Stimulated activated CD4-positive, alpha-beta T cell treated with anti-CD3 and anti-CD28 coated beads, TNF-alpha, amount 100 ng/mL, for 1 hour (primary cell): ENCODE measurements at regions not wholly inside any gene's neighbourhood (a gene's known extent, or its start where the extent isn't known, plus 50 kb on each side); places are given as distances from the start of the nearest gene placed in this dataset.
"Not testable (repeated sequence)": the region's sequence is repeated elsewhere in the genome, so short reads cannot be mapped to it uniquely, and the experiment has no call there.

Experiments
- DNase-seq, 3 donors: peaks; one replicate each; pipeline ENCODE4 v3.0.0-alpha.2; 2020; ENCODE audit warnings: low read depth in 3 of 3, low spot score in 1 of 3

DNA sequence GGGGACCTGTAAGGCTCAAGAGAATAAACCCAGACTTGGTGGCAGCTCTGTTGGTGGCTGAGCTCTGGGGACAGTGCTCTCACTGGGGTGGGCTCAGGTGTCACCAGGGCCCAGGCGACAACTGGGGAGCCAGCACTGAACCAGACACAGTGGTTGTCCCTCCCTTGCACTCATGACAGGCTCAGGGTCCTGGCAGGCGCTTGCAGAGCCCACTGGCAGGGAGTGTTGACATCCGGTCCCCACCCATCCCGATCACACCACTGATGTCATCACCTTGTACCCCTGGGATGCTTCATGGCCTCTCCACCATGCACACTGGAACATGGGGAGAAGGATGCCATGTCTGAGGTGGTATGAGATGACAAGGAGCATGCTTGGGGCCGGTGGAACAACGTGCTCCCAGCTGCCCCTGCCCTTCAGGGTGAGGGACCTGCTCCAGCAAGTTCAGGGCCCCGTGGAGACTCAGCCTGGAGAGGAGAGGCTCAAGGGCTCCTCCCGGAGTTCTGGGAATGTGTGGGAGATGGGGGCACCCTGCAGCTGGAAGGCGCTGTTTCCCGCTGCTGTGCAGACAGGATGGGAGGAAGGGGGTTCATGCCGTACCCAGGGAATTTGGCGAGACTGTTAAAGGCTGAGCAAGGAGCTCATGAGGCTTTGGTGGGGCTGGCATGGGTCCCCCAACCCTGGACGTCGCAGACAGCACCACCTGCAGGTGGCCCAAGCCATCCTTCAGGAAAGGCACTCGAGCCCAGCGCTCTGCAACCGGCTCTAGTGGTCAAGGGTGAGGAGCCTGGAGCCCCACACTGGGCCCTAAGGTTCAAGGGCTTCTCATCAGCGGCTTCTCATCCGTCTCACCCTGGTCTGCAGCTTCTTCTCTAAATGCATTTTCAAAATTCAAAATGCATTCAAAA, 141.1 kb upstream of the ZNF469 start:
- not testable (repeated sequence) for DNase-seq

DNA sequence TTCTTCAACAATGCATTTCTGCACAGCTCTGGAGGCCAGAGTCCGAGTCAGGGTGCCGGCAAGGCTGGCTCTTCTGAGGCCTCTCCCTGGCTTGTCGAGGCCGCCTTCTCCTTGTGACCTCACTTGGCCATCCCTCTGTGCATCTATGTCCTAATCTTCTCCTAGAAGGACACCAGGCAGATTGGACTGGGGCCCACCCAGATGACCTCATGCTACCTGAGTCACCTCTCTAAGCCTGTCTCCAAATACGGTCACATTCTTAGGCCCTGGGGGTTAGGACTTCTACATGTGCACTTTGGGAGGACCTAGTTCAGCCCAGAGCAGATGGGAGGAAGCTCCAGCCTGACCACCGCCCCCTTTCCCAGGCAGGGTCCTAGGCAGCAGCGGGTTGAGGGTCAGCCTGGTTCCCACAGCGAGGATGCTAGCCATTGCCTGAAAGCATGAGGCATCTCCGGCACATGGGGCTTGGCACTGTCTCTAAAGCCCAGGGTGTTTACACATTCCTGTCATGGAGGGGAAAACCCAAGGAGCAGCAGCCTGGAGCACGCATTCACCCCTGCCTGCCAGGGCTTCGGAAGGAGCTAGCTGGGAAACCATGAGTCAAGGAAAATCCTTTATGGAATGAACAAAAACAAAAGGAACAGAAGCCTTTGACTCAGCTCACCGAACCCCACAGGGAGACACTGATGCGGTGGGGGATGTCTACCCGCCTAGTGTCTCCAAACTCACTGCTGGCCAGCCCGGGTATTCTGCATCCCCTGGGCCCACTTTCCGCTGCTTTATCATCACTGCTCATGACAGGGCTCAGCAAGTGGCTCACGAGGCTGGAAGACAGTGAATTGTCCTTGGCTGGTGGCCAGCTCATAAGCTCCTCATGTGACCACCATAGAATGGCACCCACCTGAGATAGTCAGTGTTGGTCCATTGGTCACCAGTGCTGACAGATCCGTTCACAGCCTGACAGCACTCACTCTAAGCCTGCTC, 140.2 kb upstream of the ZNF469 start:
- not testable (repeated sequence) for DNase-seq

DNA sequence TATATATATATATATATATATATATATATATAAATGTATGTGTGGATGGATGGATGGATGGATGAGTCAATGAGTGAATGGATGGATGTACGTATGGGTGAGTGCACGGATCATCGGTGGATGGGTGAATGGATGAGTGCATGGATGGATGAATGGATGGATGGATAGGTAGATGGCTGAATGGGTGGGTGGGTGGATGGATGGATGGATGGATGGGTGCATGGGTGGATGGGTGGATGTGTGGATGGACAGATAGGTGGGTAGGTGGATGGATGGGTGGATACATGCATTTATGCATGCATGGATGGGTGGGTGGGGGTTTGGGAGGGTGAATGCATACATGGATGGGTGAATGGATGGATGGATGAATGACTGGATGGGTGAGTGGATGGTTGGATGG, 138.8 kb upstream of the ZNF469 start:
- not testable (repeated sequence) for DNase-seq

DNA sequence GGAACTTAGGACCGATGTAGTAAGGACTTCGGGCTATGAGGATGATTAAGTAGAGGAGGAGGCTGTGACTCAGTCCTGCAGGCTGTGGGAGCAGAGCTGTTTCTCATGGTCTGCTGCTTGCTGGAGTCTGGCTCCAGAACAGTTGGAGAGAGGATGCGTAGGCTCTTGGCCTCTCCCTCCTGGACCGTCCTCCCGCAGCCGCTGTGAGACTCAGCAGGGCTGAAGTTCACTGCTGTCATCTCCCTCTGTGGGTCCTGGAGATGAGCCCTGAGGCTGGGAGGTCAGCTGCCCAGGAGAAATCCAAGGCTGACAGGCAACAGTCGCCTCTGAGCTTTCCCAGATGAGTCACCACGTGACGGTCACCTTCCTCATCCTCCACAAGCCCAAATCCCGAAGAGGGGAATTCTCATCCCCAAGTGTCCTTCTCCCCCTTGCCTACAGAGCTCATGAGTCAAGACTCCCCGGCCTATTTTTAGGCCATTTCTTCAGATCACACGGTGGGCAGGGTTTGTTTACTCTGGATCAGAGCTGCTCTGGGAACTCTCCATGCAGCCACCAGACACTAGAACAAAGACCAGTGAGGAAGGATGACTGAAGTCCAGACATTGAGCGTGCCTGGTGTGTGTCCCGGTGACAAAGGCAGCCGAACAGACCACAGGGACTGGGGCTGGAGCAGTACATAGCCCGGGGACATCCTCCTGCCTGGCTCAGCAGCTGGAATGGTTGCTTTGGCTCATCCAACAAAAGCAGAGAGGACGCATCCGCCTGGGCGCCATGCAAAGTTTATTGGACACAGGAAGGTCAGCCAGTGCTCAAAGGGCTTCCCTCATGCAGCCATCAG, 137.3 kb upstream of the ZNF469 start:
- not testable (repeated sequence) for DNase-seq

DNA sequence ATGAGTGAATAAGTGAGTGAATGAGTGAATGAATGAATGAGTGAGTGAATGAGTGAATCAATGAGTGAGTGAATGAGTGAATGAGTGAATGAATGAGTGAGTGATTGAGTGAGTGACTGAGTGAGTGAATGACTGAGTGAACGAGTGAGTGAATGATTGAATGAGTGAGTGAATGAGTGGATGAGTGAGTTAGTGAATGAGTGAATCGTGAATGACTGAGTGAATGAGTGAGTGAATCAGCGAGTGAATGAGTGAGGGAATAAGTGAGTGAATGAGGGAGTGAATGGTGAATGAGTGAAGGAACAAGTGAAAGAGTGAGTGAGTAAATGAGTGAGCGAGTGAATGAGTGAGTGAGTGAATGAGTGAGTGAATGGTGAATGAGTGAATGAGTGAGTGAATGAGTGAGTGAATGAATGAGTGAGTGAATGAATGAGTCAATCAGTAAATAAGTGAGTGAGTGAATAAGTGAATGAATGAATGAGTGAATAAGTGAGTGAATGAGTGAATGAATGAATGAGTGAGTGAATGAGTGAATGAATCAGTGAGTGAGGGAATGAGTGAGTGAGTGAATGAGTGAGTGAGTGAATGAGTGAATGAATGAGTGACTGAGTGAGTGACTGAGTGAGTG, 135.7 kb upstream of the ZNF469 start:
- DNase-seq = not testable (repeated sequence)

DNA sequence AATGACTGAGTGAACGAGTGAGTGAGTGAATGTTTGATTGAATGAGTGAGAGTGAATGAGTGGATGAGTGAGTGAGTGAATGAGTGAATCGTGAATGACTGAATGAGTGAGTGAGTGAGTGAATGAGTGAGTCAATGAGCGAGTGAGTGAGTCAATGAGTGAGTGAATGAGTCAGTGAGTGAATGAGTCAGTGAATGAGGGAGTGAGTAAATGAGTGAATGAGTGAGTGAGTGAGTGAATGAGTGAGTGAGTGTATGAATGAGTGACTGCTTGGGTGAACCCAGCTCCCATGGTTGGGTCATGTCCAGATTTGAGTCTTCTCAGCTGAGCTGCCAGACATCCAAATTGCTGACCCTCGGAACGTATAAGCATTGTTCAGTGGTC, 135.2 kb upstream of the ZNF469 start:
- DNase-seq = not testable (repeated sequence)

DNA sequence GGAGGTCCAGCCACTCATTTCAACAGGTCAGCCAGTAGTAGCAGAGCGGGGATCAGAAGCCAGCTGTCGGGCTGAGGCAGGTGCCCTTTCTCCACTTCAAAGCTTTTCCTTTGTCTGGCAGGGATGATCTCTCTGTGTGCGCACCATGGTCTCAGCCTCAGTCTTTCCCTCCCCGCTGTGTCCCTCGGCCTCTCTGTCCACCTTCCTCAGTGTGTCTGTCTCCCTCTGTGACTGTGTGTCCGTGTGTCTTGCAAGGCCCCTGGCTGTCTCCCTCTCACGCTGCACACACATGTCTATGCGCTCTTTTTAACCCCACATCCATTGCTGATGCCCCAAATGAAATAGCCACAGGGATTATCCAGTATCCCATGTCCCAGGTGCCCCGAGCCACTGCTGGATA, 134.0 kb upstream of the ZNF469 start:
- DNase-seq = not testable (repeated sequence)

DNA sequence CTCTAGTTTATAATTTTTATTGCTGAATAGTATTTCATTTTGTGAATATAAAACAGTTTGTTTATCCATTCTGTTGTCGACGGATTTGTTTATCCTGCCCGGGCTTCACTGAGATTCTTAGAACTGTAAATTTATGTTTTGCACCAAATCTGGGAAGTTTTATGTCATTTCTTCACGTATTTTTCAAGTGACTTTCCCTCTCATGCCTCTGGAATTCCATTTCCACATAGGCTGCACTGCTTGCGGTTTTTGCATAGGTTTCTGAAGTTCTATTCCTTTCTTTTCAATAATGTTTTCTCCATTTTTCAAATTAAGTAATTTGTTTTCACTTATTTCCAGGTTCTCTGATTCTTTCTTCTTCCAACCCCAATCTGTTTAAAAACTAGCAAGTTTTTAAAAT, 132.4 kb upstream of the ZNF469 start:
- not testable (repeated sequence) for DNase-seq

DNA sequence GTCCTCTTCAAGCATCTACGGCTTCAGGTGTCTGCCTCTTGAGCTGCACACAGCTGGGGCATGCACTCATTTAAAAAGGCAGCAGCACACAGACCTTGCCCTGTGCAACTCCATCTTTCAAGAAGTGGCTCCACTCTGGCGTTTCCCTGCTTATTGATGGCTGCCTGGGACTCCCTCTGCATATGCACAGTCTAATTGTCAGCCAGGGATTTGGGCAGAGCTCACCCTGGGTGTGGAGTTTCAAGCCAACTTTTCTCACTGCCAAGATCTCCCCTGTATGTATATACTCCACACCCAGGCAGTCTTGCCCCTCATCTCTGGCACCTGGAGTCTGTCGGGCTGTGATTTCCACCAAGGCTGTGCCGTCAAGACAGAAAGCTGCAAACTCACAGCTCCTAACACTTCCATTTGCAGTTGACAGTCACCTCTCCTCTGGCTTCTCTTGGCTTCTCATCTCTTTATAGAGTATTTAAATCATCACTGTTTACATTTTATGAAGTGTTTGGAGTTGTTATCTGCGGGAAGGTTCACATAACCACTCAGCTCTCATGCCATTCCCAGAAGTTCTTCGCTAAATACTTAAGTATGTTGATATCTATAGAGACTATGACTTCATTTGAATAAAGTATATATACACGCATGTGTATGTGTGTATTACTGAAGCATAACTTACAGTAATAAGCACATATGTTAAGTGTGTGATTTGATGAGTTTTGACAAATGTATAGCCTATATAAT, 130.5 kb upstream of the ZNF469 start:
- DNase-seq = not testable (repeated sequence)

DNA sequence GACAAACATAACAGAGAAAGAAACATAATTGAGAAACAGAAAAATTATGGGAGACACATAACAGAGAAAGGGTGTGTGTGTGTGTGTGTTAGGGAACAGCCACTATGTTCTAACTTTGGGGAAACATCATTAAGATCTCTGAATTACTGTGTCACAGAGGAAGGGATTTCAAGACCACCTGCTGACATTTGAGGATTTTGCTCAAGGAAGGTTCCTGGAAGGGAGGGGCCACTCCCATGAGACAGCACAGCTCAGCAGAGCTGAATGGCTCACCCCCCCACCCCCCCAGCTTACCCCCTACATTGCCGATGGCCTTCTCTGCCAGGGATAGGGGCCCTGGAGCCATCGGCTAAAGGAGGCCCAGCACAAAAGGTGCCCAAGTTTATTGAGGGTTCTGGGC, 124.6 kb upstream of the ZNF469 start:
- DNase-seq = not testable (repeated sequence)

DNA sequence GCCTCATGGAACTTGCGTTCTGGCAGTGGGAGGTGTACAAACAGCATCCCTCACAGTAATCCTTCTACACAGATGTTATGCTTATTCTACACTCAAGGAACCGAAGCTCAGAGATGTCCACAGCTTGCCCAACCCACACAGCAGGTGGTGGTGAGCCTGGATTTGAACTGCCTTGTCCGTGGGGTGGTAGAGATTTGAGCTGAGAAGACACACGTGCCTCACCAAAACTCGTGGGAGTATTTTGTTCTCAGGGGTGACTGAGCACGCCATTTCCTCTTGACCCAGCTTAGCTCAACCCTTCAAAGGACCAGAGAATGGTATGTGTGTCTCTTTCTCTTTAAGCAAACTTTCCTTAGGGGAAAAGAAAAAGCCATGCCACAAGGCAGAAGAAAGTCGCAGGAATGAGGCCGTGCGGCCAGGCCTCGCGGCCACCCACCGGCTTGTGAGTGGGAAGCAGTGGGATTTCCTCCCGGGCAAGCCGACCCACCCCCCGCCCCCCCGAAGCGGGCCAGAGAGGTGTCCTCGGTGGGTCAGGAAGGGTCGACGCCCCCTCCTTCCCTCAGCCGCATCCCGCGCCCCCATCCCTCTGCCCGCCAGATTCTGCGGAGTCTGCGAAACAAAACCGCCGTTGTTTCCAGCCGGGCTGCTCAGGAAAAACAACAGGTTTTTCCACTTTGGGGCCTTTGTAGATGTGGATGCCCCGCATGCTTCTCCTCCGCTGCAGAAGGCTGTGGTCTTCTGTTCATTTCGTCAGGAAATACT, 123.8 kb upstream of the ZNF469 start:
- DNase-seq = not testable (repeated sequence)

DNA sequence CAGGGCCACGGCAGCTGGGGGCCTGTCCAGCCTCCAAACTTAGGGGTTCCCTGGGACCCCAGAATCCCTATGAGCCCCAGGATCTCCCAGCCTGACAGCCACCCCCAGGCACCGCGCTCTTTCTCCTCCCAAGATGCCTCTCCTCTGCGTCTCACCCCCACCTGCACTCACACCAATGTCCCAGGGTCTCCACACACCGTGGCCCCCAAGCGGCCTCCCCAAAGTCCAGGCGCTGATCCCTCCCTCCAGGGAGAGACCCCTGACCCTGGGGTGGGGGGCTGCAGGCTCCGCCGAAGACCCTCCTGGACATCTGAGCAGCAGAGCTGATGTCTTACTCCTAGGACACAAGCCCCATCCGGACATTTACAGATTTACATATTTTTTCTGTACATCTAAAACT, 123.2 kb upstream of the ZNF469 start:
- not testable (repeated sequence) for DNase-seq

DNA sequence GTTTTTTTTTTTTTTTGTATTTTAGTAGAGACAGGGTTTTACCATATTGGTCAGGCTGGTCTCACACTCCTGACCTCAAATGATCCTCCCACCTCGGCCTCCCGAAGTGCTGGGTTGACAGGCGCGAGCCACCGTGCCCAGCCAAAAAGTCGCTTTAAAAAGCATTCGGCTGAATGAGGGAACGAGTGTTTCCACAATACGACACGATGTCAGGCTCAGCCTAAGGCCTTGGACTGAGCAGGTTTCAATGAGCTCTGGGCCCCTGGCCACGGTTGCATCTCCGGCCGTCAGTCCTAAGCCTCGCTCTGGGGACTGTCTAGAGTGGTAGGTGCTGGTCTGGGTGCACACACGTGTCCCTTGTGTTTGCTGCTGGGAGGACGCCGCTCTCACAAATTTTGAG, 122.6 kb upstream of the ZNF469 start:
- not testable (repeated sequence) for DNase-seq

DNA sequence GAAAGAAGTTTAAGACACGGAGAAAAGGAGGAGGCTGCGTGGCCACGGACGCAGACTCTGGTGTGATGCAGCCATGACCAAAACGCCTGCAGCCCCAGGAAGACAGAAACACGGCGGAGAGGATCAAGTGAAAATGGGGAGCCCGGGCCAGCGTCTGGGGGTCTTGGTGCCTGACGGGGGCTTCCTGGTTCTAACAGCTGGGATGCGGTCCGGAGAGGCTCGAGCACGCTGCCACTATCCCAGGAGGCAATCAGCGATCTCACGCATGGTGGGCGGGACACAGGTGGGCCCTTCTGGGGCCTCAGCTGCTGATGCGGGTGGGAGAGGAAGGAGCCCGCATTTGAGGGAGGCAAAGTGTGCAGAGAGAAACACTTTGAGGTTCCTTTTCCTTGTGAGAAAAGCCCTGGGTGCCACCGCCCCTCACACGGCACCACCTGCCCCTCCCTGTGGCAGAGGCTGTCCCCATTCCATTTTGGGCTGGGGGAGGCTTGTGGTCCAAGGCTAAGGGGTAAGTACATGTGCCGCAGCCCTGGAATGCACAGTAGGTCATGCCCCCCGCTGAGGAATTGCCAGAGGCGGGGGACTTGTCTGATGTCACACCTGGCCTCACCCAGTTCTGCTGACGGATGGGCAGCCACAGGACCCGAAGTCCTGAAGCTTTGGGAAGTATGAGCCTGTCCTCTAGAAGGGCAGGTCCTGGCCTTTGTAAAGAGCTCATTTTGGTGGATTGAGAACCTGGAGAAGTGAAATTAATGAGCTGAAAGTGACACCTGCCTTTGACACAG, 121.7 kb upstream of the ZNF469 start:
- DNase-seq = not testable (repeated sequence)

DNA sequence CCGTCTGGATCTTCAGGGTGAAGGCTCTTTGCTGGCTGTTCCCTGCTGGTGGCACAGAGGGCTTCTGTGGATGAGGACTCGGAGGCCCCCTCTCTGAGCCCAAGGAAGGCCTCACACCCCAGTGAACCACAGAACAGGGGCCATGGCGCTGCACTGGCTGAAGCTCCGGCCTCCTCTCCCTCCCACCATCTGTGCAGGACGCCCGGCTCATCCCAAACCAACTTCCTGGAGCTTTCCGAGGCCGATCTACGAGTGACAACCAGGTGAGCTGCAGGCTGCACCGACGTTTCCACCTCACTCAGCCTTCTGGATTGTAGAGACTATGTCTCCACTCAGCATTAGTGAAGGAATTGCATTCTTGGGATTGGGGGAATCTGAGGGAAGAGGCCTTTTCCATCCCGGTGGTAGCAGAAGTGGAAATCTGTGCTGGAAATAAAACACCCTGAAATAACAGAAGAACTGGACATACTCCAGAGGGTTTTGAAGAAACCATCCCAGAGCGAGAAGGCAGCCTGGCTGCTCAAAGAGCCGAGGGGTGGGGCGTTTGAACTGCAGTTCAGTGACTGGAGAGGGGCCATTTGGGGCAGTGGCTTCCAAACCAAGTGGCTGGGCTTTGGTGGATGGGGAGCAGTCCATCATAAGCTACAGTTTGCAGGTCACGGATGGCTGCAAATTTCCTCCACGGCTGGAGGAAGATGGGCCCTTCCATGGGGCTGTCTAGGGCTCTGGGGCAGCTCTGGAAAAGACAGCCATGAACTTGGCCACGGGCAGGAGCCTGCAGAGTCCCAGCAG, 120.7 kb upstream of the ZNF469 start:
- DNase-seq = not testable (repeated sequence)

DNA sequence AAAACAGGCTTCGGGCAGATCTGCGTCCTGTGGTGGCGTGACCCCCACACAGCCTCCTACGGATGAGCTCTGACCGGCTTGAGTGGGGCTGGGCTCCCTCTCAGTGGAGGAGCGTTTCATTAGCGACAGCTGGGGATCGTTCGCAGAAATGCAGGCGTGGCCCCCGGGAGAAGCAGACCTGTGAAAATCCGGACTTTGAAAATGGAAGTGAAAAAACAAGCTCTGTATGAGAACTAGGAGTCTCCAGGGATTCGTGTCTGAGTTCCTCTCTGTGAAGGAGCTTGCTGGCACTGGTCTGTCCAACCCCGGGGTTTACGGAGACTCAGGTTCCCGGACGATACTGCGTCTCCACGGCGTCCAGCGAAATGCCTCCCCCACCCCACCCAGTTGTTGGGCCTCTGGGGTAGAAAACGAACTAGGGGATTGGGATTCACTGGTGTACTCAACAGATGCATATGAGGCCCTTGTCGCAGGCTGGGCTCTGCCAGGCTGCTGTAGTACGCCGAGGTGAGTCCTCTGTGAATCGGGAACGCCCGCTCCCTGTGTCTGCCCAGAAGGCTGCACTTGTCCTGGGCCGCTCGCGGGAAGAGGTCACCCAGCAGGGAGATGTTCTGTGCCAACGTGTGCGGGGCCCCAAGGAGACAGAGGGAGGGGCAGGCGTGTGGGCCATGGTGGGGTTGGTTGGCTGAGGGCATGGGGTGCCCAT, 119.7 kb upstream of the ZNF469 start:
- not testable (repeated sequence) for DNase-seq
